HG03521 (cell line): ENCODE measurements at regions not wholly inside any gene's neighbourhood (a gene's known extent, or its start where the extent isn't known, plus 50 kb on each side); places are given as distances from the start of the nearest gene placed in this dataset.

ENCODE experiments used
- ATAC-seq: cut with Tn5 transposase; IDR thresholded peaks from one replicate; pipeline ENCODE4 v1.9.1; 2021; ENCODE audit warnings: mild to moderate bottlenecking, moderate library complexity; ENCODE audit not compliant: unreplicated experiment

- no peak for ATAC-seq
Observed at GRCh38 chr6:150711061-150711460, 111.4 kb downstream of the PLEKHG1 start.

DNA sequence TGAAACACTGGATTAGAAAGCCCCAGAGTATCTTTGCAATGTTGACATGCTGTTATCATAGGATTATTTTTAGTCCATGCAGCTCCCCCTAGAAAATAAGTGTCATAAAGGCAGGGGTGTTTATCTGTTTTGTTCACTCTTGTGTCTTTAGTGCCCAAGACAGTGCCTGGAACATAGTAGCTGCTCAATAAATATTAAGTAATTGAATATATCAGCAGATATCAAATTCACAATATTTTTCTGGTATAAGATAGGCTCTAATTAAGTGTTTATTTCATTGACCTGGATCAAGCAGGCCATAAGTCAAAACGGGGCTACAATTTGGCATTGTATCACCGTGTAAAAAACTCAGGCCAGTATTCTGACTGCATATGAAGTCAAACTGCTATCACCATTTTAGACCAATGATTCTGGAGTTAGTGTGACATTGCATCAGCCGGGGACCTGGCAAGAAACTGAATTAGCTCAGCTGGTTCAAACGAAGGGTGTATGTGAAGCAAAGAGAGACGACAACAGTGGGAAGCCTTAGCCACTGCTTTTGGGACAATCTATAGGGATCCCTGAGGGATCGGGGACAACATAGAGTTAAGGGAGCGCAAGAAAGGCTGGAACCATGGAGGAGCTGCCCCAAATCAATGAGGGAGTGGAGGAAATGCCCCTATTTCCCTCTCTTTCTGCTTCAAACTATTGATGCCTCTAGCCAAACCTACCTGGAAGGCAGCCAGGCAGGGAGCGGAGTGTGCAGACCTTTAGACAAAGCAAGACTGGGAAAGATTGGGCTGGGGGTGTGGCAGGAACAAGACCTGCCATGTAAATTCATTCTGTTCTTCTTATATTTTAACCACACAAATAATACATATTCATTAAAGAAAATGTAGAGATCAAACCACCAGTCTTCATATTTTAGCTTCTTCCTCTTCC lies 112.2 kb downstream of the PLEKHG1 start:
- ATAC-seq, result no peak

DNA sequence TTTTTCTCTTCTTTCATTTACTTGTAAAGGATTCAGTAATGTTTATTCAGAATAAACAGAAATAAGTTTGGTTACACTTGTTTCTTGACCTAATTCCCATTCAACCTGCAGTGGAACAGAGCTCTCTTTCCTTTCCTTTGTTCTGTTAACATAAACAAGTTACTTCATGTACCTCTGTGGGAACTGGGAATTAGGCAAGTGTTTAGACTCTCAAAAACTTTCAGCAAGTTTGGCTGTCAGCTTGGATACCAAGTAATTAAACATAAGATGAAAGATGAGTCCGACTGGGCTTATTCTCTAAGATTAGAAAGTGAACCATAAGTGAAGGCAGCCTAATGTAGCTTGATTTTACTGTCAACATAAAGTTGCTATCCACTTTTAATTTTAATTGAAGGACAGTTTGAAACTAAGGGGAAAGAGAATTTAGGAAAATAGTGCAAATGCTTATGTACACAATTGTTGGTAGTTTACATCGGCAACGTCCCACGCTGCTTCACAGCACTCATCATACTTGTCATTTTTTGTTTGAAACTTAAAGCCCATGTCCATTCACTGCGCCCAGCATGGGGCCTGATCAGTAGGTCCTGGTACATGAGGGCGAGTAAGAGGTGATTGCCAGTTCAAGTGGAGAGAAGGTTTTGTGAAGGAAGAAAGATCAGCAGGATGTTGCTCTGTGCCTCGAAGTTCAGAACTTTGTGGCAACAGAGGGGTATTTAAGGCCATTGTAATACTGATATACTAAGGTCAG lies 113.0 kb downstream of the PLEKHG1 start:
- no peak for ATAC-seq

DNA sequence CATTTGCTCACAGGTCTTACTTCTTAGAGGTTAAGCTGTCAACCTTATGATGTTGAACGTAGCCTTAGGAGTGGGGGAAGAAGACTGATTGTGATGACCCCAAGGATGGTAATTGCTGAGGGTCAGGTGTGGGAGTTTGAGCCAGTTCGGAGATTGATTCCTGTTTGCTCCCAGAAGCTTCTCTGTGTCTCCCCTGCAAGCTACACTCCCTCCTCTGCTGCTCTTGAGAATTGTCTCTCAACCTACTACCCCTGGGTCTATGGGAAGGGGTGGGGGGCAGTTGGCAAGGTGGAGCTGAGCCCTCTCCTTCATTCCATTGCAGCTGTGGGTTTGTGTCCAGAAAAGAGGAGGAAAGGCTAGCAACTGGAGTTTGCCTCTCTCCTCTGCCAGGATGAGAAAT lies 113.8 kb downstream of the PLEKHG1 start:
- ATAC-seq, result no peak

DNA sequence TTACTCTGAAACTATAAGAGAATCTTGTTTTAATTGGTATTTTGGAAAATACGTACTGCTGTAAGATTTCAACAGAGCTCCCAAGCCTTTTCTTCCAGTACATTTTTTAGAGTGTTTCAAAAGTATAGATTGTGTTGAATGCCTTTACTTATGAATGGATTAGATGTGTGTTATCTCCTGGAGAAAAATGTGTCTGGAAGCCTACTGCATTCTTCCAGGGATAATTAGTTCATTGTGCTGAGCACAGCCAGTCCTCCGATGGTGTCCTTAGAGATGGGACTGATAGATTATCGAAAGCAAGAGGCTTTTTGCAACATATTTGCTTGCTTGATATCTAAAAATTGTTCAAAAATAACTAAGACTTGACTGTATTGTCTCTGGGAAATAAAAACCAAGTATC lies 114.2 kb downstream of the PLEKHG1 start:
- ATAC-seq, result no peak

- no peak for ATAC-seq
Observed at GRCh38 chr6:150715133-150715532, 115.4 kb downstream of the PLEKHG1 start.

DNA sequence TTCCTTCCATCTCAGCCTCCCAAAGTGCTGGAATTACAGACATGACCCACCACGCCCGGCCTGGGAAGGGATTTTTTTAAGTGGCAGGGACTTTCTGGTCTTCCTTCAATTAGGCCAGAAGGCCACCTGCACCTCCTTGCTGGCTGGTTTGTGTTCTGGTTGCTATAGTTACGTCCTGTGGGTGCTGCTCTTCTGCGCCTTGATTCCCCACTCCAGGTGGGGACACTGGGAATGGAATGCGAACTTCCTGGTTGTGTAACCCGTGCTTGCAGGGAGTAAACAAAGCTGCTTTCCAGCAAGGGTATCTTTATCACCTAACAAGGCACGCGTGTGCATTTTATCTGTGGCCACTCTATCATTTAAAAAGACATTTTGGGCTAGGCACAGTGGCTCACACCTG lies 117.7 kb downstream of the PLEKHG1 start:
- no peak for ATAC-seq

DNA sequence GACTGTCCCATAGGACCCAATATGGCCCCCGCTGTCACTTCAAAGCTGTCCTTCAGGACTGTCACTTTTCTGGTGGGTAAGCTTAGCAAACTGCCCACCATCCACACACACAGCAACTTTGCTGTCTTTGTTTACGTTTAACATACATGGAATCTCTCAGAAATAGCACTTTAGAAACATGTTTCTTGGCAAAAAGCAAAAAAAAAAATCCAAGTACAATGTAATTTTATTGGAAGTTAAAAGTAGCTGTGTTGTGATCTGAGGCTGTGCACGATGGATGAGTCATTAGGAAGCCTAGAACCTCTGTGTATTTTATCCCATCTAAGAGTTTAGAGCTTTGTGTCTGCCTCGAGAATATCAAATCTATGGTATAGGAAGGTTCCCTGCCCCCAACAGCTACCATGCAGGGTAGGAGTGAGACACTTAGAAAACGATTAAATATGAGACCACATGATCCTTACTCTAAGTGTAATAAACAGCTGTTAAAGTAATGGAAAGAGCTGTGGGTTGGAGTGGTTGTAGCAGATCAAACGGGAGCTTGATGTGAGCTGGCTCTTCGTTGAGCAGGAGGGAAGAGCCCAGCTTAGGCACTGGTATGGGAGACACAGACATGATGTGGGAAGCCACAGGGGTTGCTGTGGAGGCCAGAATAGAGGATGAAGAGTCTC lies 119.5 kb downstream of the PLEKHG1 start:
- no peak for ATAC-seq

DNA sequence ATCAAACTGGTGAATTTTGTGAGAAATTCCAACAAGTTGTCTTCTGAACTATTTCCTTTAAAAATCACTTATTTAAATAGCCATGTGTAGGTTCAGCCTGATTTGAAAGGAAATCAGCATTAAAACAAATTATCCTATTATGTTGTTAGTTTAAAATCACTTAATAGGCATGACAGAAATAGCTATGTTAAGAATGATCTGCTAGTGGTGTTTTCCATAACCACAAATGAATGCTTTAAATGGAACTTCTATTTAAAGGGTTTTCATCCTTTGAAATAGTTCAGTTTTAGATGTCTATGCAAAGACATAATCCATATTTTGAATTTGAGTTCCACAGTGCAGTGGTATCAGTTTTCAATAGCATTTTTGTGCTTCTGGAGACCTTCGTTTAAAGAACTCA lies 120.1 kb downstream of the PLEKHG1 start:
- ATAC-seq, result no peak

- peak; percentile 99 for ATAC-seq
Observed at GRCh38 chr6:150720774-150721233, 121.1 kb downstream of the PLEKHG1 start.

GRCh38 chr6:150721418-150722266 lies 122.0 kb downstream of the PLEKHG1 start:
- ATAC-seq, result no peak

DNA sequence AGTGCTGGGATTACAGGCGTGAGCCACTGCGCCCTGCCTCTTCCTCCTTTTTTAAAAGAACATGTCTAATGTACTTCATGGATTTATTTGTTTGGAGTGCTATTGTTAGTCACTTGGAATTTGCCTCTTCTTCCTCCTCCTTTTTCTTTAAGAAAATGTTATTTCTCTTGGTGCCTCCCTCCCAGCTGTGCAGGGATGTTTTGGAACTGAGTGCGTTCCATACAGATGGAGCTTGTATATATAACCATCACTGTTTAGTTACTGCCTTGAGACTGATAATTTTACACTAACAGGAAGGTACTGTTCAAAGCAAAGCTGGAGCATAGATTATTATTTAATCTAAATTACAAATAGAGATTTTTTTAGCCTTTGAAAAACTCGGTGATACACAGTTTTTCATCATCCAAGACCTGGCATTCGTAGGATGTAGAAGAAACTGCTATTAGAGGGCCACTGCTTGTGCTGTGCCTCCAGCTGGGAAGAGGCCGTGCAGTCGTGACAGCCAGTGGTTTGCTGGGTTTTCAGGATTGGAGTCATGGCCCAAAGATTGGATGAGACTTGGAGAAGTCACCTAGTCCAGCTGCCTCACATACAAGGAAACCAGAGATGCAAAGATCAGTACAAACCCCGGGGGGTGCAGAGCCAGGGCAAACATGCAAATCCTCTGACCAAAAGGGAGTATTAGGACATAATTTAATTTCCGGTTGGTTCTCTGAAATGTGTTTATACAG lies 123.1 kb downstream of the PLEKHG1 start:
- no peak for ATAC-seq

DNA sequence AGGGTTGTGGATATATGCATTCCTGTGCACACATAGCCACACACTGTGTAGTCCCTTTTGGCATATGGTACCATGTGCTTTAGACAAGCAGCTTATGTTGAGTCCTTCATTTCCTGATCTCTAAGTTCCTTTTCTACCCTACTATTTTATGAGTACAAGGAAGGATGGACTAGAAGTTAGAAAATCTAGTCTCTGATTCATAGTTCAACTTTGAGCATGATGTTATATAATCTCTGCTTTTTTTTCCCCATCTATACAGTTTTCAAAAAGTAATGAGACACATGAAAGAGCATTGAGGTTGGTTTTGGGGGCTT lies 123.6 kb downstream of the PLEKHG1 start:
- no peak for ATAC-seq

- no peak for ATAC-seq
Observed at GRCh38 chr6:150723857-150724256, 124.2 kb downstream of the PLEKHG1 start.

- ATAC-seq, result no peak
Observed at GRCh38 chr6:150725795-150726194, 126.1 kb downstream of the PLEKHG1 start.

DNA sequence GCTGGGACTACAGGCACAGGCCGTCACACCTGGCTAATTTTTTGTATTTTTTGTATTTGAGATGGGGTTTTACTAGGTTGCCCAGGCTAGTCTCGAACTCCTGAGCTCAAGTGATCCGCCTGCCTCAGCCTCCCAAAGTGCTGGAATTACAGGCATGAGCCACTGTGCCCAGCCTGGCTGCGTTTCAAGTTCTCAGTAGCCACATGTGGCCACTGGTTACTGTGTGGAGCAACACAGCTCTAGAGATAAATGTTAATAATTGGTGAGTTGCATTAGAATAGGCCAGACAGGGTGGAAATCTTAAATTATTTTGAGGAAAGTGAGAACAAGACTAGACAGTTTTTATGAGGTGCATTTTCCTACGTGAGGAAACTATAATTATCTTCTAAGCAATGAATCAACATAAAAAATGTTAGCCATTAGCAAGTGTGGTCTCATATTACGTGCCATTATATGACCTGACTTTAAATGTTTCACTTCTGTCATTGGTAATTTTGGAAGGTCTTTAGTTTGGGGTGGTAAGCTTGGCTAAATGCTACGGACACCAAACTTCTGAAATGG lies 129.6 kb downstream of the PLEKHG1 start:
- ATAC-seq, result no peak

DNA sequence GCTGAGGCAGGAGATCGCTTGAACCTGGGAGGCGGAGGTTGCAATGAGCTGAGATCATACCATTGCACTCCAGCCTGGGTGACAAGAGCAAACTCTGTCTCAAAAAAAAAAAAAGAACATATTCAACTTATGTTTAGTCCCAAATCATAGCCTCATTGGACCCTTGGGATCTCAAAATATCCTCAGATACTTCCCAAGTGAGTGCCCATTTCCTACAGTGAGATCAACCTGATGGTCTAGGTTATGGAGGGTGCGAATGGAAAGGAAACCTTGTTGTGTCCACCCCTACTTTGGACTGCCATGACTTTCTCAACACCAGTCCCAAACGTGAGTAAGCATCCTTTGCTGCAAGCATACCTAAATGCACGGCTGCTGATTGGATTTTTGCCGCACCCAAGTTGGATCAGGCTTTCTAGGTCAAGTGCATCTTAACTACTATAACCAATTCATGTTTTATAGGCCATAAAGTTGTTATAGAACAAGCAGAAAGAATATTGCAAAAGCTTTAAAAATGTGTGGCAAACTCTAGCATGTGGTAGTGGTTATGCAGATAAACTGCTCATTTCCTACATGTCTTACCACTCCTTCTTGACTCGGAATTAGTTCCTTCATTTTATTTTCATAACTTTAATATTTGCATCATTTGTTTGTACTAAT lies 131.2 kb downstream of the PLEKHG1 start:
- no peak for ATAC-seq

DNA sequence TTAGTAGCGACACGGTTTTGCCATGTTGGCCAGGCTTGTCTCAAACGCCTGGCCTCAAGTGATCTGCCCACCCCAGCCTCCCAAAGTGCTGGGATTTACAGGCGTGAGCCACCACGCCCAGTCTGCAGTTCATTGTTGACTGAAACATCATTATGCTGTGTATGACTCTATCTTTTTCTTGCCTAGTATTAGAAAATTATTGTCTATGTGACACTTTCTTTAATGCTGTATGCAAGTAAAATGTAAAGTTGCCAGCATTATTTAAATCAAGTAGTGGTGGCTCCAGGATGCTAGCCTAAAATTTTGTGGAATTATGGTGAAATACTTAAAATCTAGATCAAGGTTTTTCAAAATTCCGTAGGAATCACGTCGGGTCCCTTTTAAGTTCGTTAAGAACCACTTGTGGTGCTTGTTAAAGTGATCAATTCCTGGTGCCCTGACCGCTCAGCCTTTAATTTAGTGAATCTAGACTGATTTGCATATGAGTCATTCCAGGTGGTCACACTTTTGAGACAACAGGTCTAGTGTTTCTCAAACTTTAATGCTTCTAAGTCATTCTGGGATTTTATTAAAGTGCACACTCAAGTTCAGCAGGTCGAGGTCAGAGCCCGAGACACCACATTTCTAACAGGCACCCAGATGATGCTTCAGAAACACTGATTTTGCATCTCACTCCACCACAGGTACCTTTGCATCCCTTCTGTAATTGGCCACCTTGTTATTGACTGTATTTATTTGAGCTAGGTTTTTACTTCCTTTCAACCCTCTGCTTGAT lies 132.6 kb upstream of the MTHFD1L start:
- no peak for ATAC-seq
